ENCODE measurements at regions not wholly inside any gene's neighbourhood (a gene's known extent, or its start where the extent isn't known, plus 50 kb on each side); places are given as distances from the start of the nearest gene placed in this dataset.

- Histone ChIP-seq H3K27ac (ENCODE audit: low read depth, low read length, poor library complexity, severe bottlenecking) (no peak overlapping the region), H3K36me3 (ENCODE audit: insufficient read depth, low read length) (no peaks in the 10 kb centered on the region), H2AFZ (ENCODE audit: low read length) (no peak overlapping the region), H4K20me1 (ENCODE audit: insufficient read depth, low read length) (no peaks in the 10 kb centered on the region), H3K9ac (ENCODE audit: low read length) (no peak overlapping the region), H3K4me3 (ENCODE audit: low read depth, low read length, poor library complexity, severe bottlenecking) (no peak overlapping the region), H3K27me3 (ENCODE audit: insufficient read depth, low read length) (no peaks in the 10 kb centered on the region), H3K9me2 (ENCODE audit: low read depth, low read length) (no peaks in the 10 kb centered on the region), H3K79me2 (ENCODE audit: insufficient read depth, low read length) (no peaks in the 10 kb centered on the region), H3K9me3 (ENCODE audit: low read length) (no peaks in the 10 kb centered on the region), H3F3A (ENCODE audit: insufficient read depth, low read length) (no peaks in the 10 kb centered on the region), H3K4me2 (ENCODE audit: low read length) (no peak overlapping the region), H3K4me1 (ENCODE audit: insufficient read depth, low read length, severe bottlenecking) (no peaks in the 10 kb centered on the region)
- TF ChIP-seq CTCF (IDR thresholded peaks at IDR 0.05; ENCODE audit: low read length) = no peak
Measured at GRCh38 chrX:39150621-39151020, 349.4 kb downstream of the MID1IP1 start.

- H4K20me1 ChIP-seq (ENCODE audit: insufficient read depth, low read length) = no peaks in the 10 kb centered on the region
- TF ChIP-seq EZH2 (IDR thresholded peaks at IDR 0.05; ENCODE audit: borderline replicate concordance, low read length) (no peak), CTCF (IDR thresholded peaks at IDR 0.05; ENCODE audit: low read length) (peak; percentile 55)
- H3K4me1 ChIP-seq (ENCODE audit: insufficient read depth, low read length, severe bottlenecking) = no peaks in the 10 kb centered on the region
- H2AFZ ChIP-seq (ENCODE audit: low read length) = no peak overlapping the region
- no peaks in the 10 kb centered on the region for H3K9me2 ChIP-seq (ENCODE audit: low read depth, low read length)
- H3F3A ChIP-seq (ENCODE audit: insufficient read depth, low read length) = no peaks in the 10 kb centered on the region
- no peak overlapping the region for H3K4me2 ChIP-seq (ENCODE audit: low read length)
- no peaks in the 10 kb centered on the region for H3K79me2 ChIP-seq (ENCODE audit: insufficient read depth, low read length)
- H3K27me3 ChIP-seq (ENCODE audit: insufficient read depth, low read length) = no peaks in the 10 kb centered on the region
- no peak overlapping the region for H3K27ac ChIP-seq (ENCODE audit: low read depth, low read length, poor library complexity, severe bottlenecking)
- no peak overlapping the region for H3K9ac ChIP-seq (ENCODE audit: low read length)
- H3K4me3 ChIP-seq (ENCODE audit: low read depth, low read length, poor library complexity, severe bottlenecking) = no peak overlapping the region
- no peaks in the 10 kb centered on the region for H3K36me3 ChIP-seq (ENCODE audit: insufficient read depth, low read length)
- H3K9me3 ChIP-seq (ENCODE audit: low read length) = no peaks in the 10 kb centered on the region
Measured at GRCh38 chrX:39152106-39152649, 350.9 kb downstream of the MID1IP1 start.

- Histone ChIP-seq H3K4me3 (ENCODE audit: low read depth, low read length, poor library complexity, severe bottlenecking) (no peak overlapping the region), H3K9ac (ENCODE audit: low read length) (no peak overlapping the region), H3K79me2 (ENCODE audit: insufficient read depth, low read length) (no peaks in the 10 kb centered on the region), H3F3A (ENCODE audit: insufficient read depth, low read length) (no peaks in the 10 kb centered on the region), H2AFZ (ENCODE audit: low read length) (no peak overlapping the region), H4K20me1 (ENCODE audit: insufficient read depth, low read length) (no peaks in the 10 kb centered on the region), H3K4me2 (ENCODE audit: low read length) (no peak overlapping the region), H3K36me3 (ENCODE audit: insufficient read depth, low read length) (no peaks in the 10 kb centered on the region), H3K27ac (ENCODE audit: low read depth, low read length, poor library complexity, severe bottlenecking) (no peak overlapping the region), H3K4me1 (ENCODE audit: insufficient read depth, low read length, severe bottlenecking) (no peaks in the 10 kb centered on the region), H3K9me2 (ENCODE audit: low read depth, low read length) (no peaks in the 10 kb centered on the region), H3K27me3 (ENCODE audit: insufficient read depth, low read length) (no peaks in the 10 kb centered on the region), H3K9me3 (ENCODE audit: low read length) (no peaks in the 10 kb centered on the region)
- TF ChIP-seq CTCF (IDR thresholded peaks at IDR 0.05; ENCODE audit: low read length) (no peak), EZH2 (IDR thresholded peaks at IDR 0.05; ENCODE audit: borderline replicate concordance, low read length) (no peak)
Measured at GRCh38 chrX:39156051-39156450, 354.8 kb downstream of the MID1IP1 start.
